AG09309 (cell line): ENCODE measurements at regions not wholly inside any gene's neighbourhood (a gene's known extent, or its start where the extent isn't known, plus 50 kb on each side); places are given as distances from the start of the nearest gene placed in this dataset.

Experiments used
- DNase-seq: peaks from one replicate; pipeline ENCODE4 v3.0.0-alpha.2; 2010; ENCODE audit warnings: low read depth
- H3K4me3 ChIP-seq: 2 replicates; pipeline ENCODE4 v1.5.1; 2011; ENCODE audit warnings: mild to moderate bottlenecking, low read depth, low read length, moderate library complexity; ENCODE audit not compliant: control insufficient read depth
- TF ChIP-seq, protein P1 (sequence below): IDR thresholded peaks from 2 replicates; pipeline ENCODE4 v1.5.1; 2011; ENCODE audit warnings: mild to moderate bottlenecking, low read depth, low read length, inconsistent platforms; ENCODE audit not compliant: insufficient read depth, control insufficient read depth; ENCODE audit errors: missing control alignments

DNA sequence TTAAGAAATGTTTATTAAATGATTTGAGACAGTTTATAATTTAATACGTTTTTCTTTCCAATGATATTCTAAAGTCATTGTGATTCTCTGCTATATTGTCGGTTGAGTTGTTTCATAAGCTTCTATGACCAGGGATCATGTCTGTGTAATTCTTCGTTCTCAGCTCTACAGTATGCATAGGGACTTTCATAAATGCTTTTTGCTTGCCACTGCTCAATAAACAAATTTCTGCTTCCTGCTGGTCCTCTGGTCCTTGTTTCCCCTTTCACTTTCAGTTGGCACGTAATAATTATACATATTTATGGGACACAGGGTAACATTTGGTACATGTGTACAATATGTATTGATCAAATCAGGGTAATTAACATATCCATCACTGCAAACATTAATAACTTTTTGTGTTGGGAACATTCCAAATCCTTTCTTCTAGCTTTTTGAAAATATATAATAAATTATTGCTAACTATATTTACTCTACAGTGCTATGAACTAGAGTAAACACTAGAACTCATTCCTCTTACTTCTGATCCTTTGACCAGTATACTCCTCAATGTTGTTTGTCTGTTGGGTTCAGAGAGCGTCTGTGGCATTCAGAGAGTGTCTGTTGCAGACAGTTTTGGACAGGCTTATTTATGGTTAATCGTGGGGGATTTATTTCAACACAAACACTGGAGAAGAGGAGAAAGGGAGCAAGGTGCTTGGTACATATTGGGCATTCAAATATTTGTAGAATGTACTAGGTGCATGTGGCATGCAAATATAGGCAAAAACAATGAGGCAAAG lies 68.3 kb upstream of the SPANXB1 start:
- no peak for DNase-seq
- no peak overlapping the region for H3K4me3 ChIP-seq
- TF ChIP-seq, protein P1, sequence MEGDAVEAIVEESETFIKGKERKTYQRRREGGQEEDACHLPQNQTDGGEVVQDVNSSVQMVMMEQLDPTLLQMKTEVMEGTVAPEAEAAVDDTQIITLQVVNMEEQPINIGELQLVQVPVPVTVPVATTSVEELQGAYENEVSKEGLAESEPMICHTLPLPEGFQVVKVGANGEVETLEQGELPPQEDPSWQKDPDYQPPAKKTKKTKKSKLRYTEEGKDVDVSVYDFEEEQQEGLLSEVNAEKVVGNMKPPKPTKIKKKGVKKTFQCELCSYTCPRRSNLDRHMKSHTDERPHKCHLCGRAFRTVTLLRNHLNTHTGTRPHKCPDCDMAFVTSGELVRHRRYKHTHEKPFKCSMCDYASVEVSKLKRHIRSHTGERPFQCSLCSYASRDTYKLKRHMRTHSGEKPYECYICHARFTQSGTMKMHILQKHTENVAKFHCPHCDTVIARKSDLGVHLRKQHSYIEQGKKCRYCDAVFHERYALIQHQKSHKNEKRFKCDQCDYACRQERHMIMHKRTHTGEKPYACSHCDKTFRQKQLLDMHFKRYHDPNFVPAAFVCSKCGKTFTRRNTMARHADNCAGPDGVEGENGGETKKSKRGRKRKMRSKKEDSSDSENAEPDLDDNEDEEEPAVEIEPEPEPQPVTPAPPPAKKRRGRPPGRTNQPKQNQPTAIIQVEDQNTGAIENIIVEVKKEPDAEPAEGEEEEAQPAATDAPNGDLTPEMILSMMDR = no peak

DNA sequence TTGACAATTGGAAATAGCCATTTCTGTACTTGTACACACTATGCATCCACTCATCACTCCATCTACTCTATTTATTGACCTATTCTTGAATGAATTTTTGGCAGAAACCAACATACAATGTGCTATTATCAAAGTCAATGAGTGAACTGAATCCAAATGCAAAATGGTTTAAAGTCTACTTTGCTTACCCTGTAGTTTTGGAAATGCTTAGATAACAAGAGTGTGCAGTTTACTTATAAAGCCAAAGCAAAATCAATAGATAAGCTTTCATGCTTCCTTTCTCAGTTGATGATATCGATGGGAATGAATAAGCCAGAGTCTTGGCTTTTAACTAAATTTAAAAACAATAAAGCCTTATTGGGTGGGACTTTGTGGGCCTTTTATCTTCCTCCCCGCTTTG lies 58.9 kb upstream of the SPANXB1 start:
- no peak overlapping the region for H3K4me3 ChIP-seq
- TF ChIP-seq, protein P1 = no peak
- DNase-seq = no peak

DNA sequence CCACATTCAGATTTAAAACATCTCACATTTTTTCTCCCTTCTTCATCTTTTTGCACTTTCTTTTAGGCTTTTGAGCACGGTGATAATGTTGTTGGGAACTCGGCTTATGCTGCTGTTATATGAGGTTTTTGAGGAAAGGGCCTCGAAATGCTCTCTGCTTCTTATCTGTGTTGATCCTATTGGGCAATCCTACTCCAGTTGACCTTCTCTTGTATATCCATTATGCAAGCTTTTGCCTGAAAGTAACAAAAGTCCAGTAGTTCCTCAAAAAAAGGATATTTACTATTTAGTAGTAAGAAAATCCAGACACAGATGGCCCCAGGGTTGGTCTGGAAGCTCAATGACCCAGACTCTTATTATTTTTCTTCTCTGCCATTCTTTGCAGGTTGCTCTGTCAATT lies 57.7 kb upstream of the SPANXB1 start:
- H3K4me3 ChIP-seq = no peak overlapping the region
- DNase-seq = no peak
- TF ChIP-seq, protein P1 = no peak

DNA sequence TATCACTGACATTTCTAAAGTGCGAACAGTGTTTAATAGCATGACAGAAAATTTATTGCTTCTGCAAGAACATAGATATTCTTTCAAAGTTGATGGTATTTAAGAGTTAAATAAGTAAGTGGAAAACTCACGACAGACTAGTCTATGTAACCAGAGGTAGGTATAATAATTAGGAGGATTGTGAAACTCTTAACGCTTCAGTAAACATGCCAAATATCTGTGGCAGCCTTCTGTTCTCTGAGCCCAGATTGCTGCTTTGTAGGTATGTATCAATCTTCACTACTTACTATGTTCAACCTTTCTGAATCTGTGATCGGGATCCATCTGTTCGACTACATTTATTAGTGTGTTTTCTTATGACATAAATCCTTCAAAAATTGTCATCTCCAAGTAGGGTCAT lies 53.6 kb upstream of the SPANXB1 start:
- no peak overlapping the region for H3K4me3 ChIP-seq
- DNase-seq = no peak
- TF ChIP-seq, protein P1 = no peak

DNA sequence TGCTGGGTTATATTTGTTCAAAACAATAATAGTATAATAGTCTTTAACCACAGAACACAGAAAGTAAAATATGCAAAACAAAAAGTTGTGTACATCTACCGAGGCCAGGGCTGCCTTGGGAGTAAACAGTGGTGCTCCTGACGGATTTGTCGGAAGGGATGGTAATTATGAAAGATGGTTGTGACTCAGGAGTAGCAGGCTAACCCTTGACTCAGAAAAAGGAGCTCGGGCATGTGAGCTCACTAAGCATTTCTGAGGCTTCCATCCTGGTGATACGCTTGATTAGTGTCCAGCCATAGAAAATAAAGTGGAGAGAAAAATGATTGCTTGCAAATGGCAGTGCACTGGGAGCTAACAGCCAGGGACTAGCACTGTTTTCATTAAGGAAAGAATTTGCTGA lies 53.2 kb upstream of the SPANXB1 start:
- DNase-seq = no peak
- TF ChIP-seq, protein P1 = no peak

More for the DNA sequence above, 53.2 kb upstream of the SPANXB1 start:
- H3K4me3 ChIP-seq = no peak overlapping the region
